Fibroblast of lung (primary cell): ENCODE measurements at regions not wholly inside any gene's neighbourhood (a gene's known extent, or its start where the extent isn't known, plus 50 kb on each side); places are given as distances from the start of the nearest gene placed in this dataset.

Experiments
- DNase-seq, 2 donors: peaks; one replicate each; pipeline versions ENCODE4 v3.0.0 to v3.0.0-alpha.2; 2010; ENCODE audit warnings: low read depth in 2 of 2
- H2AFZ ChIP-seq: 2 replicates; pipeline ENCODE4 v1.5.1; 2012; ENCODE audit warnings: low read length, control low read depth, inconsistent platforms
- H3K27ac ChIP-seq: 2 replicates; pipeline ENCODE4 v1.5.1; 2011; ENCODE audit warnings: low read length, control low read depth; ENCODE audit not compliant: insufficient read depth
- H3K27me3 ChIP-seq: 2 replicates; pipeline ENCODE4 v1.5.1; 2011; ENCODE audit warnings: mild to moderate bottlenecking, low read length; ENCODE audit not compliant: control insufficient read depth, insufficient read depth
- H3K36me3 ChIP-seq: 2 replicates; pipeline ENCODE4 v1.5.1; 2011; ENCODE audit warnings: low read length; ENCODE audit not compliant: control insufficient read depth, insufficient read depth
- H3K4me1 ChIP-seq: 2 replicates; pipeline ENCODE4 v1.5.1; 2011; ENCODE audit warnings: low read length; ENCODE audit not compliant: control insufficient read depth, insufficient read depth; ENCODE audit errors: extremely low read depth
- H3K4me2 ChIP-seq: 2 replicates; pipeline ENCODE4 v1.5.1; 2011; ENCODE audit warnings: low read length, control low read depth; ENCODE audit not compliant: insufficient read depth; ENCODE audit errors: extremely low read depth
- H3K4me3 ChIP-seq, 4 experiments: fragments of 200-600 bp in 1 of 4; sonication (generic) in 1 of 4; replicated peaks in 1 of 4; 2 replicates each; pipeline ENCODE4 v1.5.1; 2011 to 2016; ENCODE audit warnings: low read length in 4 of 4, low read depth in 3 of 4, mild to moderate bottlenecking in 3 of 4, control low read depth in 2 of 4, inconsistent platforms in 1 of 4, mixed read lengths in 1 of 4; ENCODE audit not compliant: insufficient read depth in 1 of 4; ENCODE audit errors: control extremely low read depth in 1 of 4
- H3K79me2 ChIP-seq: 2 replicates; pipeline ENCODE4 v1.5.1; 2012; ENCODE audit warnings: mild to moderate bottlenecking, low read length, inconsistent platforms; ENCODE audit not compliant: control insufficient read depth, insufficient read depth
- H3K9ac ChIP-seq: 2 replicates; pipeline ENCODE4 v1.5.1; 2011; ENCODE audit warnings: mild to moderate bottlenecking, low read length, control low read depth; ENCODE audit not compliant: insufficient read depth
- H3K9me3 ChIP-seq: 2 replicates; pipeline ENCODE4 v1.5.1; 2012; ENCODE audit warnings: low read depth, low read length; ENCODE audit not compliant: control insufficient read depth, insufficient read depth
- H4K20me1 ChIP-seq: 2 replicates; pipeline ENCODE4 v1.5.1; 2011; ENCODE audit warnings: low read length; ENCODE audit not compliant: control insufficient read depth, insufficient read depth; ENCODE audit errors: extremely low read depth
- CTCF ChIP-seq, 2 donors: IDR thresholded peaks in 1 of 2; conservative IDR thresholded peaks in 1 of 2; 1 replicate in 1 of 2; 2 replicates in 1 of 2; pipeline ENCODE4 v1.5.1; 2011 to 2012; ENCODE audit warnings: low read length in 2 of 2, control low read depth in 1 of 2, inconsistent platforms in 1 of 2, low read depth in 1 of 2, mild to moderate bottlenecking in 1 of 2
- EZH2 ChIP-seq: IDR thresholded peaks from 2 replicates; pipeline ENCODE4 v1.5.1; 2012; ENCODE audit warnings: low read length, control low read depth, mild to moderate bottlenecking; ENCODE audit errors: missing control alignments

DNA sequence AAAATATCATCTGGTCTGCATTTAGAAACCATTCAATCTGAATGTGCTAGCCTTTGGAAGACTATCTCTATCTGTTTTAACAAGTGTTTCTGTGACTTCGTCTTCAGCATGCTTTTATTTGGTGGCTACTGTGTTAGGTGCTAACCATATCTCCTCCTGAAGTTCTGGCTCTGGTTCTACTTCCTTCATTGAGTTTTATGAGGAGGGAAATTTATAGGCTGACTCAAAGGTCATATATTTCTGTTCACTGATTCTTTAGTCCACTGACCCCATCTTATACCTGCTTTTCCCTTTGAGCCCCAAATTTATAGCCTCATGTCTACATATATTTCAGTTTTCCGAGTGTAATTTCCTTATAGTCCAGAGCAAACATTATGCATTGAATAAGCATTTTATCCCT lies 295.0 kb upstream of the RASGRP1 start:
- Histone ChIP-seq H2AFZ (no peak overlapping the region), H3K27me3 (no peaks in the 10 kb centered on the region), H3K36me3 (no peaks in the 10 kb centered on the region), H4K20me1 (no peaks in the 10 kb centered on the region), H3K4me3 (no peak overlapping the region), H3K4me2 (no peak overlapping the region), H3K79me2 (no peaks in the 10 kb centered on the region), H3K9me3 (no peaks in the 10 kb centered on the region), H3K9ac (no peak overlapping the region), H3K4me1 (peaks cover 8% of the 10 kb centered on the region), H3K27ac (no peak overlapping the region)
- no peak for DNase-seq
- TF ChIP-seq CTCF (conservative IDR thresholded peaks at IDR 0.05 in 1 of 2, IDR thresholded peaks at IDR 0.05 in 1 of 2; ENCODE audit: low read depth in 1 of 2, low read length in 2 of 2) (no peak), EZH2 (no peak)

DNA sequence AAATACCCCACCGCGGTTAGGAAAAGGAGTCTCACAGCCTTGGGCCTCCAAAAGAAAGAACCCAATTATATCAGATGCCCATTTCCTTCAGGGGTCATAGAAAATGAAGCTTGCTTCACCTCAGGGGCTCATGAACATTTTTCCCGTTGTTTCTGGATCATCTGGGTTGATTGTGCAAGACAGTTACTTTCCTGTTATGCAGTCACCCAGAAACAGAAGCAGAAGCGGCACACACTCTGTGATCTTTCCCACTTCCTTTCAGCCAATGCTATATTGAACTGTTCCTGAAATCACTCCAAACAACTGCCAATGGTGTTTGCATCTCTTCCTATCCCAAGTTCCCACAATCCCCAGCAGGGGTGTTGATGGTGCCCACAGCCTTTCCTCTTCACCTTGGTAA lies 295.6 kb upstream of the RASGRP1 start:
- TF ChIP-seq EZH2 = no peak
- TF ChIP-seq CTCF (conservative IDR thresholded peaks at IDR 0.05 in 1 of 2, IDR thresholded peaks at IDR 0.05 in 1 of 2; ENCODE audit: low read depth in 1 of 2, low read length in 2 of 2) = no peak
- no peak overlapping the region for H3K4me3 ChIP-seq

GRCh38 chr15:38860674-38861073 lies 296.1 kb upstream of the RASGRP1 start:
- H3K36me3 ChIP-seq = no peaks in the 10 kb centered on the region
- H2AFZ ChIP-seq = no peak overlapping the region
- H3K79me2 ChIP-seq = no peaks in the 10 kb centered on the region
- H3K27me3 ChIP-seq = no peaks in the 10 kb centered on the region
- H3K27ac ChIP-seq = no peak overlapping the region
- TF ChIP-seq EZH2 (no peak), CTCF (conservative IDR thresholded peaks at IDR 0.05 in 1 of 2, IDR thresholded peaks at IDR 0.05 in 1 of 2; ENCODE audit: low read depth in 1 of 2, low read length in 2 of 2) (no peak)
- H3K4me3 ChIP-seq = no peak overlapping the region
- no peaks in the 10 kb centered on the region for H4K20me1 ChIP-seq
- DNase-seq = no peak
- H3K9ac ChIP-seq = no peak overlapping the region
- H3K4me2 ChIP-seq = no peak overlapping the region
- H3K9me3 ChIP-seq = no peaks in the 10 kb centered on the region
- peaks cover 12% of the 10 kb centered on the region for H3K4me1 ChIP-seq

More for the DNA sequence above, 295.6 kb upstream of the RASGRP1 start:
- DNase-seq = no peak
- no peak overlapping the region for H3K4me2 ChIP-seq
- H3K79me2 ChIP-seq = no peaks in the 10 kb centered on the region
- H3K27me3 ChIP-seq = no peaks in the 10 kb centered on the region
- H3K9me3 ChIP-seq = no peaks in the 10 kb centered on the region
- peaks cover 11% of the 10 kb centered on the region for H3K4me1 ChIP-seq
- no peak overlapping the region for H2AFZ ChIP-seq
- no peaks in the 10 kb centered on the region for H3K36me3 ChIP-seq
- no peaks in the 10 kb centered on the region for H4K20me1 ChIP-seq
- no peak overlapping the region for H3K9ac ChIP-seq
- H3K27ac ChIP-seq = no peak overlapping the region
